ENCODE measurements at regions not wholly inside any gene's neighbourhood (a gene's known extent, or its start where the extent isn't known, plus 50 kb on each side); places are given as distances from the start of the nearest gene placed in this dataset.

- DNase-seq (ENCODE audit: low read depth) = no peak
Observed at GRCh38 chr11:133720951-133721350, 124.4 kb downstream of the SPATA19 start.

GRCh38 chr11:133719532-133720235 lies 125.6 kb downstream of the SPATA19 start:
- DNase-seq (ENCODE audit: low read depth) = no peak

GRCh38 chr11:133718831-133719230 lies 126.5 kb downstream of the SPATA19 start:
- DNase-seq (ENCODE audit: low read depth) = no peak

GRCh38 chr11:133718238-133718637 lies 127.1 kb downstream of the SPATA19 start:
- DNase-seq (ENCODE audit: low read depth) = no peak

GRCh38 chr11:133716602-133717001 lies 128.7 kb downstream of the SPATA19 start:
- no peak for DNase-seq (ENCODE audit: low read depth)

- DNase-seq (ENCODE audit: low read depth) = no peak
Observed at GRCh38 chr11:133715602-133716001, 129.7 kb downstream of the SPATA19 start.

- no peak for DNase-seq (ENCODE audit: low read depth)
Observed at GRCh38 chr11:133714471-133715375, 130.6 kb downstream of the SPATA19 start.

- no peak for DNase-seq (ENCODE audit: low read depth)
Observed at GRCh38 chr11:133713844-133714243, 131.5 kb downstream of the SPATA19 start.

GRCh38 chr11:133713406-133713805 lies 131.9 kb downstream of the SPATA19 start:
- DNase-seq (ENCODE audit: low read depth) = no peak

- no peak for DNase-seq (ENCODE audit: low read depth)
Observed at GRCh38 chr11:133712051-133712560, 133.2 kb downstream of the SPATA19 start.

- no peak for DNase-seq (ENCODE audit: low read depth)
Observed at GRCh38 chr11:133711545-133711944, 133.8 kb downstream of the SPATA19 start.

- no peak for DNase-seq (ENCODE audit: low read depth)
Observed at GRCh38 chr11:133710681-133711240, 134.6 kb downstream of the SPATA19 start.

GRCh38 chr11:133710241-133710640 lies 135.1 kb downstream of the SPATA19 start:
- DNase-seq (ENCODE audit: low read depth) = no peak

- no peak for DNase-seq (ENCODE audit: low read depth)
Observed at GRCh38 chr11:133708547-133709051, 136.7 kb downstream of the SPATA19 start.

- DNase-seq (ENCODE audit: low read depth) = no peak
Observed at GRCh38 chr11:133706925-133707794, 138.2 kb downstream of the SPATA19 start.

- no peak for DNase-seq (ENCODE audit: low read depth)
Observed at GRCh38 chr11:133705873-133706272, 139.4 kb downstream of the SPATA19 start.

- DNase-seq (ENCODE audit: low read depth) = no peak
Observed at GRCh38 chr11:133705074-133705648, 140.2 kb downstream of the SPATA19 start.

GRCh38 chr11:133699071-133699470 lies 146.2 kb downstream of the SPATA19 start:
- no peak for DNase-seq (ENCODE audit: low read depth)

- DNase-seq (ENCODE audit: low read depth) = no peak
Observed at GRCh38 chr11:133698654-133699053, 146.7 kb downstream of the SPATA19 start.

GRCh38 chr11:133697603-133698180 lies 147.6 kb downstream of the SPATA19 start:
- DNase-seq (ENCODE audit: low read depth) = no peak

- DNase-seq (ENCODE audit: low read depth) = no peak
Observed at GRCh38 chr11:133697161-133697560, 148.2 kb downstream of the SPATA19 start.
